CD4-positive, alpha-beta T cell (primary cell): ENCODE measurements at regions not wholly inside any gene's neighbourhood (a gene's known extent, or its start where the extent isn't known, plus 50 kb on each side); places are given as distances from the start of the nearest gene placed in this dataset.

Experiments used
- ATAC-seq: fragments of 200-7000 bp; cut with Tn5 transposase; one replicate; pipeline ENCODE4 v1.10.0; 2022; ENCODE audit warnings: mild to moderate bottlenecking; ENCODE audit not compliant: poor library complexity
- CTCF ChIA-PET: fragments of 350-600 bp; sonication (Branson Sonifier 250); formaldehyde crosslinking; loops from one replicate; lab custom pipeline; 2021; ENCODE audit warnings: antibody characterized with exemption, inconsistent platforms; lab: Charles Lee
- POLR2A ChIA-PET: fragments of 350-600 bp; sonication (Branson Sonifier 250); formaldehyde crosslinking; loops from one replicate; lab custom pipeline; 2021; ENCODE audit warnings: antibody characterized with exemption, inconsistent platforms; lab: Charles Lee
- DNase-seq, 14 experiments: peaks; one replicate each; pipeline ENCODE4 v3.0.0-alpha.2; 2013 to 2020; ENCODE audit warnings: mixed read lengths in 2 of 14
- H3K27ac ChIP-seq, 2 donors: one replicate each; pipeline versions ENCODE4 v1.5.1 to v1.7.0; 2013; ENCODE audit warnings: low read length in 2 of 2, low read depth in 1 of 2, mild to moderate bottlenecking in 1 of 2
- H3K27me3 ChIP-seq, 2 experiments: 1 replicate in 1 of 2; 2 replicates in 1 of 2; pipeline versions ENCODE4 v1.6.1 to v1.7.0; 2013; ENCODE audit warnings: low read length in 2 of 2, control low read depth in 1 of 2, mild to moderate bottlenecking in 1 of 2, moderate library complexity in 1 of 2; ENCODE audit not compliant: insufficient read depth in 2 of 2, control insufficient read depth in 1 of 2
- H3K36me3 ChIP-seq: one replicate; pipeline ENCODE4 v1.6.1; 2013; ENCODE audit warnings: low read length, control low read depth; ENCODE audit not compliant: insufficient read depth
- H3K4me1 ChIP-seq: one replicate; pipeline ENCODE4 v1.6.1; 2013; ENCODE audit warnings: low read length, control low read depth; ENCODE audit not compliant: insufficient read depth
- H3K4me3 ChIP-seq: one replicate; pipeline ENCODE4 v1.5.1; 2013; ENCODE audit warnings: mild to moderate bottlenecking, low read length, moderate library complexity
- H3K9me3 ChIP-seq, 2 experiments: 1 replicate in 1 of 2; 2 replicates in 1 of 2; pipeline versions ENCODE4 v1.6.1 to v1.7.0; 2013; ENCODE audit warnings: low read length in 2 of 2, mild to moderate bottlenecking in 2 of 2, control low read depth in 1 of 2, moderate library complexity in 1 of 2; ENCODE audit not compliant: control insufficient read depth in 1 of 2, insufficient read depth in 1 of 2
- H3K27ac Mint-ChIP-seq: one replicate; pipeline ENCODE4 v1.8.0; 2020; ENCODE audit warnings: mixed read lengths
- H3K27me3 Mint-ChIP-seq: one replicate; pipeline ENCODE4 v1.8.0; 2021; ENCODE audit warnings: mixed read lengths
- H3K36me3 Mint-ChIP-seq: one replicate; pipeline ENCODE4 v1.8.0; 2021; ENCODE audit warnings: low read depth, mixed read lengths
- H3K4me1 Mint-ChIP-seq: one replicate; pipeline ENCODE4 v1.8.0; 2021; ENCODE audit warnings: low read depth, mixed read lengths
- H3K4me3 Mint-ChIP-seq: one replicate; pipeline ENCODE4 v1.8.0; 2020; ENCODE audit warnings: mild to moderate bottlenecking, mixed read lengths
- H3K9me3 Mint-ChIP-seq: one replicate; pipeline ENCODE4 v1.8.0; 2020; ENCODE audit warnings: mixed read lengths
- CTCF ChIP-seq: fragments of 200-600 bp; IDR thresholded peaks from one replicate; pipeline ENCODE4 v1.8.0; 2022; ENCODE audit warnings: antibody characterized with exemption, mild to moderate bottlenecking
- intact Hi-C, 2 experiments: fragments of 100-400 bp; cut with DNase I in 1 of 2; cut with micrococcal nuclease in 1 of 2; formaldehyde crosslinking; loops; one replicate each; pipeline versions ENCODE4 v1.15.1 to v1.9.0; 2023 to 2025; cut with DNase I, micrococcal nuclease

GRCh38 chr5:36366883-36367282 is 65.2 kb upstream of the RANBP3L start:
- Mint-ChIP-seq H3K27me3 (no peaks in the 10 kb centered on the region), H3K4me1 (no peaks in the 10 kb centered on the region), H3K27ac (no peak overlapping the region), H3K4me3 (no peak overlapping the region), H3K9me3 (no peaks in the 10 kb centered on the region), H3K36me3 (no peaks in the 10 kb centered on the region)
- no peaks in the 10 kb centered on the region for H3K36me3 ChIP-seq
- H3K27ac ChIP-seq = no peak overlapping the region
- TF ChIP-seq CTCF = no peak
- no peaks in the 10 kb centered on the region for H3K9me3 ChIP-seq
- no peaks in the 10 kb centered on the region for H3K27me3 ChIP-seq
- no peak overlapping the region for H3K4me3 ChIP-seq
- ATAC-seq (no peak), DNase-seq (no peak)
- no peaks in the 10 kb centered on the region for H3K4me1 ChIP-seq
- ChIA-PET POLR2A (no interaction called here), CTCF (no interaction called here)
- intact Hi-C loops = no loop called here

- Histone ChIP-seq H3K4me3 (no peak overlapping the region), H3K4me1 (no peaks in the 10 kb centered on the region), H3K27ac (no peak overlapping the region), H3K9me3 (no peaks in the 10 kb centered on the region), H3K36me3 (no peaks in the 10 kb centered on the region), H3K27me3 (no peaks in the 10 kb centered on the region)
- intact Hi-C loops = no loop called here
- Mint-ChIP-seq H3K4me3 (no peak overlapping the region), H3K9me3 (no peaks in the 10 kb centered on the region), H3K27ac (no peak overlapping the region), H3K4me1 (no peaks in the 10 kb centered on the region), H3K27me3 (no peaks in the 10 kb centered on the region), H3K36me3 (no peaks in the 10 kb centered on the region)
- ChIA-PET POLR2A (no interaction called here), CTCF (no interaction called here)
- ATAC-seq (no peak), DNase-seq (no peak)
- TF ChIP-seq CTCF = no peak
These were observed 65.8 kb upstream of the RANBP3L start for GRCh38 chr5:36367524-36367923.

GRCh38 chr5:36369219-36369690 is 67.6 kb upstream of the RANBP3L start:
- no peaks in the 10 kb centered on the region for H3K27me3 ChIP-seq
- H3K27me3 Mint-ChIP-seq = no peaks in the 10 kb centered on the region
- POLR2A ChIA-PET = no interaction called here
- no peak overlapping the region for H3K27ac Mint-ChIP-seq
- no peak for TF ChIP-seq CTCF
- H3K4me1 ChIP-seq = no peaks in the 10 kb centered on the region
- CTCF ChIA-PET = no interaction called here
- H3K4me3 Mint-ChIP-seq = no peak overlapping the region
- H3K36me3 ChIP-seq = no peaks in the 10 kb centered on the region
- H3K4me1 Mint-ChIP-seq = no peaks in the 10 kb centered on the region
- no peaks in the 10 kb centered on the region for H3K36me3 Mint-ChIP-seq
- H3K4me3 ChIP-seq = no peak overlapping the region
- DNase-seq (no peak), ATAC-seq (no peak)
- H3K9me3 Mint-ChIP-seq = no peaks in the 10 kb centered on the region
- no peak overlapping the region for H3K27ac ChIP-seq
- intact Hi-C loops = no loop called here
- H3K9me3 ChIP-seq = no peaks in the 10 kb centered on the region
